ENCODE measurements at regions not wholly inside any gene's neighbourhood (a gene's known extent, or its start where the extent isn't known, plus 50 kb on each side); places are given as distances from the start of the nearest gene placed in this dataset.

DNA sequence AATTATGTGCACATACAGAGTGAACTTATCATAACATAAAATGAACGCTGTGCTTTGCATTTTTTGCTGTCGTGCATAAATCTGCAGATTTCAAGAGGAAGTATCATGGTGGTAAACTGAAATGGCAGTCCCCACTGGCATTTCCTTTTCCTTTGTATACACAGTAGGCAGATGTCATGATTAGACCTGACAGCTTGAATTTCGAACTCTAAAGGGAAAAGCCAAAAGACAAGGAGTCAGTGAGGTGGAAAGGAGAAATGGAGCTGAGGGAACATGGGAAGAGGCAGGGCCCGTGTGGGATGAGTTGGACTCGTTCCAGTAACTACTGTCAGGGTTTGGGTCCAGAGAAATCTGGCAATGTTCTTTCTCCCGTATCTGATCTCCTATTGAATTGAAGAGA, 454.1 kb upstream of the SGCG start:
- no peak for DNase-seq

GRCh38 chr13:22735011-22735995, 445.5 kb upstream of the SGCG start:
- DNase-seq: no peak

GRCh38 chr13:22736084-22736767, 444.6 kb upstream of the SGCG start:
- DNase-seq: no peak

- DNase-seq: no peak
These were observed 444.0 kb upstream of the SGCG start for GRCh38 chr13:22736768-22737092.

GRCh38 chr13:22738357-22738756, 442.4 kb upstream of the SGCG start:
- DNase-seq: no peak

DNA sequence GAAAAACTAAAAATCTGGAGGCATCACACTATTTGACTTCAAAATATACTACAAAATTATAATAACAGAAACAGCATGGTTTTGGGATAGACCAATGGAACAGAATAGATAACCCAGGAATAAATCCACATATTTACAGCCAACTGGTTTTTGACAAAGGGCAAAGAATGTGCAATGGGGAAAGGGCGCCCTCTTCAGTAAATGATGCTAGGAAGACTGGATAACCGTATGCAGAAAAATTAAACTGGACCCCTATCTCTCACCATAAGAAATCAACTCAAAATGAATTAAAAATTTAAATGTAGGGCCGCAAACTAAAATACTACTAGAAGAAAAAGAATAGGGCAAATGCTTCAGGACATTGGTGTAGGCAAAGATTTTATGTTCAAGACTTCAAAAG, 440.5 kb upstream of the SGCG start:
- DNase-seq: no peak

- DNase-seq: no peak
These were observed 435.9 kb upstream of the SGCG start for GRCh38 chr13:22744688-22745452.

GRCh38 chr13:22748866-22749577, 431.8 kb upstream of the SGCG start:
- no peak for DNase-seq

DNA sequence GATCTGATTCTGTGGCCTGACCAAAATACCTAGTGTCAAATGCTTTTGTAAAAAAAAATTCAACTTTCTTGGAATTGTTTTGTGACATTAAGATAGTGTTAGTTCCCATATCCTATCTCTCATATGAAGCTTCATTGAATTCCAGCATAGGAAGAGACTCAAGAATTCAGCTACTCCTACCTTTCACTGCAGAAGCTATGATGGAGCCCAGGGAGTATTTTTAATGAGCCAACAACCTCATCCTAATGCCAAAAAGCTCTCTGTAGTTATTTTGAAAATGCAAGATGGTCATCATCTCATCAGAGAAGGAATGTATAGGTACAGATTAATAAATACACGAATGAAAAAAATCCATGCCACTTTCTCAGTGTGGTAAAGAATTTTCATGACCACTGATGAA, 431.2 kb upstream of the SGCG start:
- DNase-seq: no peak

DNA sequence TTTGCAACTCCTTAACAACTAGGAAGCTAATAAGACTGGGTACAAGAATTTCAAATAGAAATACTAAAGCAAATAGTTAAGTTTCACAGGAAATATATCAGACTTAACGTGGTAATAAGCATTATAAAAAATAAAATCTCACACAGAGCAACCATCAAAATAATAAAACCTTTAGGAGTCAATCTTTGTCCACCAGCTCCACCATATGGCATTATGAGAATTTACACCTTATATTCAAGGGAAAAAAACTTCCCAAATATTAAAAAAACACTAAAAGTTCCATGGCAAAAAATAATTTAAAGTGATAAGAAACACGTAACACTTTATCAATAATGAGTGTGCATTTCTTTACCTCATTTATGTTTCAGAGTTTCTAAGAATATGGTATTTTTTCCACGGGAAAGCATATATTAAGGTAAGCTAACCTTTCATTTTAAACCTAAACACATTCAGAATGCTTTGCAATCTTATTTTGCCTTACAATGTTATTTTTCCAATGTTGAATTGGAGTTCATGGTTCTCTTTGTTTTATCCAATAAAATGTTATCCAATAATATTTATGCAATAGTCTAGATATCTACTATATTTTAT, 423.2 kb upstream of the SGCG start:
- no peak for DNase-seq

DNA sequence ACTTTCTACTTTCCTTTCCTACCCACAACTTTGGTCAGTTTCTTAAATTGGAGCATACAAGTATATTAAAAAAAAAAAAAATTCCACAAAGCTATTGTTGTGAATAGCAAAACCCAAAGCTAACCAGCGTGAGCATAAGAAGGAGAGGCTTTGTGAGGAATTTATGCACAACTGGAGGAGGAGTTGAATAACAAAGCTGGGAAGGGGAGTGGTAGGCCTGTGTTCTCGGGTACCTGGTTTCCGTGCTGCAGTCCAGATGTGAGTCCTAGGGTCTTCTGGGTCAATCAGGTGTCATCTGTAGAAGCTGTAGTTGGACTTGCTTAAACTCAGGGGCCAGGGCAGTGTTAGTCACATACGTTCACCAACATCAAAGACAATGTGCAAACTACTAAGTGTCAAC, 422.5 kb upstream of the SGCG start:
- no peak for DNase-seq

GRCh38 chr13:22761709-22762108, 419.1 kb upstream of the SGCG start:
- no peak for DNase-seq

DNA sequence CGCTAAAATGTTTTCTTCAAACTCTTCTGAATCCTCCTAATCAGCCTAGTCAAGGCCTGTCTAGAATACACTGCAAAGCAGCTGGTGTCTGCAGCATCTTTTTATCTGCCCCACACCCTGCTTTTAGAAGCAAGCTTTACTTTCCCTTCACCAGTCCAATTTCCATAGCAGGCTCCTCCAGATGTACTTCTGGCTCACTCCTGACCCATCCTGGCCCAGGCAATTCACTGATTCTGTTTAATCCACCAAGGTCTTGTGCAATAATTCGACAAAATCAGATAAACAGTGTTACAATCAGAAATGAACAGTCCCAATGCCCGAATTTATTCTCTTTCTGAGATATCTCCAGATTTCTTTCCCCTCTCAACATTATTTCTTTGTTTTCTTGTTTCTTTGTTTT, 415.2 kb upstream of the SGCG start:
- no peak for DNase-seq

GRCh38 chr13:22770891-22771290, 409.9 kb upstream of the SGCG start:
- no peak for DNase-seq

DNA sequence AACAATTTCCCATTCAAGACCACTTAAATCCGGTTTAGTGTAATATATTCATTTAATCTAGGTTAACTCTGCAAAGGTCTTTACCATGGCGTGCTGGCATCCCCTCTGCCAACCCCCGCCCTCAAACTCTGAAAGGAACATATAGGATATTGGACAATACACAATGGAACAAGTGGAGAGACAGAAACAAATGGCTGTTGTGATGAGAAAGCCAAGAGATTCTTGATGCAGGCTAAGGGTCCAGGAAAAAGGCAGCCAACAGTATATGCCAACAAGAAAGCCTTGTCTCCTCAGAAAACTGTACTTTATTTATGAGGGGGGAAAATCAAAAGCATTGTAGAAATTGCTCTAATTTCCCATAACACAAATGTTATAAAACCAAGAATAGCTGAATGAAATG, 407.3 kb upstream of the SGCG start:
- DNase-seq: no peak

DNA sequence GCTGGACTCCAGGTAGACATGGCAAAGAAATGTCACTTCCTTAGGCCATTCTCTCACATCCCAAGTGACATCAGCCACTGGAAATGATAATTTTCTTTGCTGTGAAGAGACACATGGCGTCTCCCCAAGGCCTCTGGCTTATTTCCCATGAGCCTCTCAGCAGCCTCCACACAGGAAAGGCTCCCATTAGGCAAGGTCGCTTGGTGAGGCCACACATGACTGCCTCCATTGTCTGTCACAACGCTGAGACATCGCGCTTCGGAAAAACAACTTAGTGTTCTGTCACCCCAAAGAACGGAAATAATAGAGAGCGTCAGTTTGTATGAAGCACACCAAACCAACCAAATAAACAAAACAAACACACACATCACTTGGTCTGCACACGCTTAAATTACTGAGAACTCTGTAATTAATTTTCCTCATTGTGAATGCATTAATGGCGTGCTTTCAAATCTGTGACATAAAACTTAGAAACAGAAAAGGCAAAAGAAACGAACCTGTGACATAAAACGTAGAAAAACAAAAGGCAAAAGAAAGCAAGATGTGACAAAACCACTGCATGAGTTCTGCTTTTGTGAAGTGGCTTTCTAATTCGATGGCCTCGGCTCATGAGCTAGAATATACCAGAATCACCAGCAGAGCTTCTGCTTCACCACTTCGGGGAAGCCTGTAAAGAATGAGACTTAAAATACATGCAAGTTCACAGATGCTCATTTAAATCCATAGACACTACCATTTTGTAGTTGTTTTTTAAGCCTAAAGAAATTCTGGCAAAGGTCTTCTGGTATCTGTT, 404.2 kb upstream of the SGCG start:
- DNase-seq: no peak

DNA sequence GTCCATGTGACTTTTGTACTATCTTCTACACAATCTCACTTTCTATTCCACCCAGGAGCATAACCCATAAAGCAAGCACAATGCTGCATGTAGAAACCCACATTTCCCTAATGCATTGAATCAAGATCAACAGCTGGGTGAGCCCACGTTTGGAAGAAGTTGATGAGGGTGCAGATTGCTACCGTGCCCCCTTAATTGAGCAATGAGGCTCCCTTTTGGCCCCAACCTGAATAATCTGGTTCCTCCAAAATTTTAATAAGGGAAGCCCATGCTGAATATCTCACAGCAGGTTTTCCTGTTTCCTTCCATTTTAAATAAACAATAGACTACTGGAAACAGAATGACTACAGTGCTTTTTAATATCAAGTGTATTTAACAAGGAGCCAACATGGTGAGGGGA, 403.6 kb upstream of the SGCG start:
- DNase-seq: no peak

GRCh38 chr13:22789027-22789593, 391.7 kb upstream of the SGCG start:
- no peak for DNase-seq

DNA sequence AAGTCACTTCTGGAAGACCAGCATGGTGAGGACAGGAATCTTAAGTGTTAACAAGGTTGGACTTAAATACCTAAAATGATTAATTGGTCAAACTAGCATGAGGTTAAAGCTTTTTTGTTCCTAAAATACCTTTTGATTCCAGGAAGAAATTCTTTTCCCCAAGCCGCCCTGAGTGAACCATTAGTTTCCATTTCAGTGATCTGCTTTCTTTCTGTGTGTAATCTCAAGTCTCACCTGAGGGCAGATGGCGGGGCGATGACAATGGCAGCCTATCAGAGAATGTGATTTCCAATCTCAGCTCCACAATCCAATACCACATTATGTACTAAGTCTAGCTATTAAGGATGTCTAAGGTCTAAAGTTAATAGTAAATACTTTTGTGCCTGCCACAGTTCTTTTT, 390.9 kb upstream of the SGCG start:
- no peak for DNase-seq

- no peak for DNase-seq
These were observed 387.1 kb upstream of the SGCG start for GRCh38 chr13:22793598-22794134.

Data from amniotic stem cell (primary cell).